ENCODE measurements at regions not wholly inside any gene's neighbourhood (a gene's known extent, or its start where the extent isn't known, plus 50 kb on each side); places are given as distances from the start of the nearest gene placed in this dataset.

- TF ChIP-seq CTCF (IDR thresholded peaks at IDR 0.05; ENCODE audit: extremely low read depth, insufficient read depth, missing control alignments): no peak
- in situ Hi-C loops (cut with MboI; ENCODE audit: low pct_unique_long_range_greater_than_20kb, low sequenced_read_pairs, unreplicated experiment): no loop called here
- DNase-seq (ENCODE audit: low spot score): no peak
Observed at GRCh38 chr13:82627183-82627582, 1255.1 kb downstream of the SLITRK1 start.

GRCh38 chr13:82625717-82626116 is 1256.6 kb downstream of the SLITRK1 start:
- DNase-seq (ENCODE audit: low spot score): no peak
- no peak for TF ChIP-seq CTCF (IDR thresholded peaks at IDR 0.05; ENCODE audit: extremely low read depth, insufficient read depth, missing control alignments)
- in situ Hi-C loops (cut with MboI; ENCODE audit: low pct_unique_long_range_greater_than_20kb, low sequenced_read_pairs, unreplicated experiment): no loop called here

GRCh38 chr13:82615043-82615442 is 1267.2 kb downstream of the SLITRK1 start:
- in situ Hi-C loops (cut with MboI; ENCODE audit: low pct_unique_long_range_greater_than_20kb, low sequenced_read_pairs, unreplicated experiment): no loop called here
- no peak for DNase-seq (ENCODE audit: low spot score)
- no peak for TF ChIP-seq CTCF (IDR thresholded peaks at IDR 0.05; ENCODE audit: extremely low read depth, insufficient read depth, missing control alignments)

- no peak for DNase-seq (ENCODE audit: low spot score)
- in situ Hi-C loops (cut with MboI; ENCODE audit: low pct_unique_long_range_greater_than_20kb, low sequenced_read_pairs, unreplicated experiment): no loop called here
- TF ChIP-seq CTCF (IDR thresholded peaks at IDR 0.05; ENCODE audit: extremely low read depth, insufficient read depth, missing control alignments): no peak
Observed at GRCh38 chr13:82614086-82614485, 1268.2 kb downstream of the SLITRK1 start.

GRCh38 chr13:82606008-82606407 is 1276.3 kb downstream of the SLITRK1 start:
- no peak for DNase-seq (ENCODE audit: low spot score)
- in situ Hi-C loops (cut with MboI; ENCODE audit: low pct_unique_long_range_greater_than_20kb, low sequenced_read_pairs, unreplicated experiment): no loop called here

GRCh38 chr13:82597747-82598146 is 1284.5 kb downstream of the SLITRK1 start:
- no peak for TF ChIP-seq CTCF (IDR thresholded peaks at IDR 0.05; ENCODE audit: extremely low read depth, insufficient read depth, missing control alignments)
- in situ Hi-C loops (cut with MboI; ENCODE audit: low pct_unique_long_range_greater_than_20kb, low sequenced_read_pairs, unreplicated experiment): no loop called here
- no peak for DNase-seq (ENCODE audit: low spot score)

More at GRCh38 chr13:82606008-82606407, 1276.3 kb downstream of the SLITRK1 start:
- TF ChIP-seq CTCF (IDR thresholded peaks at IDR 0.05; ENCODE audit: extremely low read depth, insufficient read depth, missing control alignments): no peak

GRCh38 chr13:82593239-82593638 is 1289.0 kb downstream of the SLITRK1 start:
- in situ Hi-C loops (cut with MboI; ENCODE audit: low pct_unique_long_range_greater_than_20kb, low sequenced_read_pairs, unreplicated experiment): no loop called here
- DNase-seq (ENCODE audit: low spot score): no peak
- no peak for TF ChIP-seq CTCF (IDR thresholded peaks at IDR 0.05; ENCODE audit: extremely low read depth, insufficient read depth, missing control alignments)
